ENCODE measurements at regions not wholly inside any gene's neighbourhood (a gene's known extent, or its start where the extent isn't known, plus 50 kb on each side); places are given as distances from the start of the nearest gene placed in this dataset.
A peak's percentile ranks its signal among the peaks of the same experiment; 100 is the strongest.

- no peak for DNase-seq
These were observed 200.1 kb downstream of the BMP7 start for GRCh38 chr20:57066126-57066900.

- no peak for DNase-seq
These were observed 197.0 kb downstream of the BMP7 start for GRCh38 chr20:57069442-57069841.

DNA sequence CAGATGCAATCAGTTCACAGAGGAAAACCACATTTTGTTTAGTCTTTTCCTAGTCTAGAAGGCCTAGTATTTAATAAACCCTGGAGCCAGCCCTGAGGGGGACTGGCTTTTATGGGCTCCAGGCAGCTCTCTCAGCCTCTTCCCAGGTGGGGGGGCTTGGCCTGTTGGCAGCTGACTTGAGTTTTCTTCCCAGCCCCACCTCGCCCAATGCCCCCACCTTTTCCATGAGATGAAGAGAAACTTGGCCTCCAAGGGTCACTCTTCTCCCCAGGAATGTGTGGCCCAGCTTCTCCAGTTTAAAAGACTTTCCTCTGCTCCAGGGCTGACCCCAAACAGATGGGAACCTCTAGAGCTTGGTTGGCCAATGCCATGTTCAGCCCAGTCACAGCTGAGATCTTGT, 196.1 kb downstream of the BMP7 start:
- DNase-seq: no peak

DNA sequence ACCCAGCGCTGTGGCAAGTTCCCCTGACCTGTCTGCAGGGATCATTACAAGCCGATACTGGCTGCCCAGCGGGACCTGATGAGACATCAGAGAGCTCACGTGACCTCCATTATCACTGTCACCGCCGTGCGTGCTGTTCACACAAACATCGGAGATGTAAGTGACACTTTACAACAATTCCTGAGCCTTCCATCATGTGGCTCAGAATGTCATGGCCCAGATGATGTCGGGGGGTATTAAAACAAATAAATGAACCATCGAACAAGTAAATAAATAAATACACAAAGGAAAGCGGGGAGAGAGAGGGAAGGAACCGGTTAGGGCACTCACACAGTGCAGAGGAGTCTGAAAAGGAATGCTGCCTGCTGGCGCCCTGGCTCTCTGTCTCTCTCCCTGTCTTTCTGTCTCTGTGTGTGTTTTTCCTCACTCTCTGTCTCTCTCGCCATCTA, 195.1 kb downstream of the BMP7 start:
- peak; percentile 45 for DNase-seq

DNA sequence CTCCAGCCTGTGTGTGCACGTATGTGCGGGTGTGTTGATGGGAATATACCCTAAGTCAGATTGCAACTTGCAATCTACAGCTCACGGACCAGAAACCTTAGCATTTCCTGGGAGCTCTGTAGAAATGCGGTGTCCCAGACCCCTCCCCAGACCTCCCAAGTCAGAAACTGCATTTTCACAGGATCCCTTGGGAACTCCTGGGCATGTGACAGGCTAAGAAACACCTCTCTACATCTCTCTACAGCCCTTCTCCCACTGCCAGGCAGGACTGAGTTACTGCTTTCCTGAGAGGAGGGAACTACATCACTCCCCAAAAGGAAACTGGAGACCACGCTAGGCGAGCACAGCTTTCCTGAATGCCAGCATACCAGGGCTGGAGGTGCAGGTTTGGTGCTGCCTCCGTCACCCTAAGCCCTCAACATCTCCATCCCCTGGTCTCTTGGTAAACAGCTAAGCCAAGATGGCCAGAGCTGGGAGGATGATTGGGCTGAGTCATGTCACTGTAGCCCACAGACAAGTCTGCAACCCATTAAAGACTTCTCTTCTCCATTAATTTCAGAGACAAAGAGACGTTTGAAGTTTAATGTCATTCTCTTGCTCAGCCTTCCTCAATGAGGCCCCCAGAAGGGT, 194.4 kb downstream of the BMP7 start:
- DNase-seq: no peak

DNA sequence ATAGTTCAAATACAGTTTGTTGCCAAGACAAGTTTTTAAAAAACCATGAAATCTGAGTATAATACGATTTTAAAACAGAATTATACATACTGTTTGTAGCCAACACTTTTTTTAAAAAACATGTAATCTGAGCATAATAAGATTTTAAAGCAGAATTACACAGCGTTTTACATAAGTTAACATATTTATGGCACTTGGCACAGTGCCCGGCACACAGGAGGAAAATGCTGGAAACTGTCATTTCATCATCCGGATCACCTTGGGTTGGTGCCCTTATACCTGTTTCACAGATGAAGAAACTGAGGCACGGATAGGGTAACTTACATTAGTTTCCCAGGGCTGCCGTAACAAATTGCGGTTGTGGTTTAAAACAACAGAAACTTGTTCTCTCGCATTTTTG, 193.0 kb downstream of the BMP7 start:
- DNase-seq: no peak

GRCh38 chr20:57074386-57074785, 192.1 kb downstream of the BMP7 start:
- DNase-seq: no peak

- no peak for DNase-seq
These were observed 191.3 kb downstream of the BMP7 start for GRCh38 chr20:57075181-57075580.

DNA sequence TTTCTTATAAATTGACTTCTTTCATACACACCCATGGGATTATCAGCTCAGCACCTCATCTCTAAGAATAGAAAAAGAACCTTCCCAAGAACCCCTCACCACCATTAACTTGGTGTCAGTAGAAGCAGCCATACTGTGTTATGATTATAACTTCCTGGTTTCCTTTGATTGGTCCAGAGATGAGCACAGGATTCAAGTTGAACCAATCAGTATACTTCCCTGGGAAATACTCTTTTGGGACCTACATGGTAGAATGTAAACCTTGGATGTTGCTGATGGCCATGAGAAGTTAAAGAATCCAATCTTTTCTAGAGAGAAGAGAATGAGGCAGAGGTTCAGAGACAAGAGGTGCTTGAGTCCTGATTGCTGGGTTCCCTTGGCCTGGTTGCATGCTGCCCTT, 190.8 kb downstream of the BMP7 start:
- no peak for DNase-seq

- DNase-seq: no peak
These were observed 190.2 kb downstream of the BMP7 start for GRCh38 chr20:57076152-57076652.

- DNase-seq: no peak
These were observed 189.5 kb downstream of the BMP7 start for GRCh38 chr20:57076951-57077350.

DNA sequence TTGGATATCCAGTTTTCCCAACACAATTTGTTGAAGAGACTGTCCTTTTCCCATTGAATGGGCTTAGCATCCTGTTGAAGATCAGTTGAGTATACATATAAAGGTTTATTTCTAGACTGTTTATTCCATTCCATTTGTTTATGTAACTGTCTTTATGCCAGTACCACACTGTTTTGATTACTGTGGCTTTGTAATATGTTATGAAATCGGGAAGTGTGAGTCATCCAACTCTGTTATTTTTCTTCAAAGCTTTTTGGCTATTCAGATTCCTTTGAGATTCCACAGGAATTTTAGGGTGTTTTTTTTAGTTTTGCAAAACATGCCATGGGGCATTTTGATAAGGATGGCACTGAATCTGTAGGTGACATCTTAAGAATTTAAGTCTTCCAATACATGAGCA, 188.3 kb downstream of the BMP7 start:
- DNase-seq: no peak

GRCh38 chr20:57079031-57080005, 187.1 kb downstream of the BMP7 start:
- DNase-seq: no peak

GRCh38 chr20:57080796-57081195, 185.6 kb downstream of the BMP7 start:
- DNase-seq: no peak

- DNase-seq: no peak
These were observed 184.0 kb downstream of the BMP7 start for GRCh38 chr20:57082357-57082945.

- DNase-seq: no peak
These were observed 183.4 kb downstream of the BMP7 start for GRCh38 chr20:57083072-57083471.

DNA sequence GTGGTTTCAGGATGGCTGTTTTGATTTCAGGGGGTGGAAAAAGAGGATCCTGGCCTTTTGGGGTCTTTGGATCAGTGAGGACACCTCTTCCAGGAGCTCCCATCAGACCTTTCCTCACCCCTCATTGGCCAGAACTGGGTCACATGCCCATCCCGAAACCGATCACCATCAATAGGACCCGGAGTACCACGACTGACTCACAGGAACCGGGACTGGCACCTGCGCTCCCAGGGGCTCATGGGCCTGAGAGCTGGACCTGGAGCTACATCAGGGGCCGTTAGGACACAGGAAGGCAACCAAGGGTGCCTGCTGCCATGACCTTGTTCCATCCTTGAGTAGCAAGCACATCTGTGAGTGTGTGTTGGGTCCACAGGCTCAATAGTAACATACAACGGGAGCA, 180.4 kb downstream of the BMP7 start:
- DNase-seq: no peak

DNA sequence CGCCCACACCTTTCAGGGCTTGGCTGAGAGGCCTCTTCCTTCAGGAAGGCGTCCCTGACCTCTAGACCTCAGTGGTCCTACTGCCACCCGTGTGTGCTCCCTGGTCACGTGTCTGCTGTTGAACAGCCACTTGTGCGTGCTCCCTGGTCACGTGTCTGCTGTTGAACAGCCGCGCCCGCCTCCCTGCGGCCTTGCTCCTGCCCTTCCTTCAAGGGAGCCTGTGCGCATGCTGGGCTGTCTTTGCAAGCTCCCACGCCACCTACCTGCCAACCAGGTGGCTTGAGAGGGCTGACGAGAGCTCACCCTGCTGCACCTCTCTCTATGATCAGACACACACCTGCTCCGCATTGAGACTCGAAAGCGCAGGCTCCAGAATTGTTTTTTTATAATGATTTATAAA, 179.3 kb downstream of the BMP7 start:
- peak; percentile 64 for DNase-seq

DNA sequence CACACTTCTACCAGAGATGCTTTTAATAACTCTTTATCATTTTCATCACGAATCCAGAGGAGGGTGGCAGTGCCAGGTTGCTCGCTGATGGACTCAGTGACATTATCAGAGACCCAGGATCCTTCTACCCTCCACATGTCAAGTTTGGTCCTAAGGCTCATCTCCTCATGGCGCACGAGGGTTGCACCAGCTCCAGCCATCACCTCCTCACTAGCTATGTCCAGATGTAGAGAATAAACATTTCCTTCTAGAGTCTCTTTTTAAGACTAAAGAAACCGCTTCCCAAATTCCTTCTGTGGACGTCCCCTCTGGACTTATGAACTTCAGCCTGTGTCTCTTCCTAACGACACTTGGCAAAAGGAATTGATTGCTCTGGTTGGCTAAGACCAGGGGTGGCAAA, 178.7 kb downstream of the BMP7 start:
- no peak for DNase-seq

DNA sequence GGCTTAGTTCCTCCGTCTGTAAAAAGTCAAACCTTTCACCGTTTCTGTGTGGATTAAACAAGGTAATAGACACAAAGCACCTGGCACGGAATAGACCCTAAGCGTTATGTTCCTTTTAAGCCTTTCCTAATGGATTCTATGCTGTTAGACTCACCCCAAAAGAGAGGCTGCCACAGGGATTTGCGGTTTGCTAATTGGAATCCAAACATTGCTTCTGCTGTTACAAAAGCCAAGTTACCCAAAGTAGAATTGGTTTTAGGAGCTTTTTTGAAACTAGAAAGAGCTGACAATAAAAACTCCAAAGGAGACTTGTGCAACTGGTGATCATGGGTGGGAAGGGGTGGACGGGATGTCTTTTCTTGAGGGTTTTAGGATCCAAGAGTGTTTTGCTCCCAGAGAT, 178.0 kb downstream of the BMP7 start:
- DNase-seq: no peak

DNA sequence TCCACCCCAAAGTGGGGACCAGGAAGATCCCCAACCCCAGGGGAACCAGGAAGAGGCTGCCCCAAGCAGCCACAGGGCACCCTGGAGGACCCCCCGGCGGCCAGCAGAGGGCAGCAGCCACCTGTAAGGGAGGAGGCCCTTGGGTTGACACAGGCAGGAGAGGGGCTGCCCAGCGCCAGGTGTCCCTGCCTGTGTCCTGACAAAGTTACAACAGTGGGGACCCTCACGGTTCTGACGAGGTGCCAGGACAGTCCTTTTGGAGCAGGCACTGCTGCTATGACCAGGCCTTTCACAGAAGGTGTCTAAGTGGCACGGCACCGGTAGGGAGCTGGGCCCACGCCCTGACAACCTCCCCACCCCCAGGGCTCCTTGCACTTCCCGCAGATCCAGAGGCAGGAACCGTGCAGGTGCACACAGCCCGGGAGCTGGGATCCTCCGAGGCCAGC, 176.7 kb downstream of the BMP7 start:
- DNase-seq: peak; percentile 33

Measured in DMS79 (cell line).